Muscle of leg (tissue), 3 donors: ENCODE measurements at regions not wholly inside any gene's neighbourhood (a gene's known extent, or its start where the extent isn't known, plus 50 kb on each side); places are given as distances from the start of the nearest gene placed in this dataset.
A peak's percentile ranks its signal among the peaks of the same experiment; 100 is the strongest.

Experiments used
- DNase-seq: peaks from one replicate; pipeline ENCODE4 v3.0.0; 2013
- H3K27ac ChIP-seq: one replicate; pipeline ENCODE4 v1.5.1; 2013; ENCODE audit warnings: mild to moderate bottlenecking, low read length, control low read depth
- H3K27me3 ChIP-seq: one replicate; pipeline ENCODE4 v1.6.1; 2013; ENCODE audit warnings: low read length; ENCODE audit not compliant: control insufficient read depth, insufficient read depth
- H3K36me3 ChIP-seq: one replicate; pipeline ENCODE4 v1.6.1; 2013; ENCODE audit warnings: low read length; ENCODE audit not compliant: control insufficient read depth, insufficient read depth
- H3K4me1 ChIP-seq: one replicate; pipeline ENCODE4 v1.6.1; 2013; ENCODE audit warnings: low read length; ENCODE audit not compliant: control insufficient read depth, insufficient read depth
- H3K4me3 ChIP-seq: one replicate; pipeline ENCODE4 v1.5.1; 2013; ENCODE audit warnings: low read length, control low read depth
- H3K9me3 ChIP-seq: replicated peaks from 2 replicates; pipeline ENCODE4 v1.6.1; 2013; ENCODE audit warnings: low read depth, low read length; ENCODE audit not compliant: control insufficient read depth
- whole genome bisulfite sequencing: methylation state at CpG from one replicate; pipeline ENCODE4 v1.1.5; 2013; ENCODE audit warnings: missing lambda C conversion rate; ENCODE audit not compliant: insufficient coverage; 5-methylcytosine and 5-hydroxymethylcytosine counted together

DNA sequence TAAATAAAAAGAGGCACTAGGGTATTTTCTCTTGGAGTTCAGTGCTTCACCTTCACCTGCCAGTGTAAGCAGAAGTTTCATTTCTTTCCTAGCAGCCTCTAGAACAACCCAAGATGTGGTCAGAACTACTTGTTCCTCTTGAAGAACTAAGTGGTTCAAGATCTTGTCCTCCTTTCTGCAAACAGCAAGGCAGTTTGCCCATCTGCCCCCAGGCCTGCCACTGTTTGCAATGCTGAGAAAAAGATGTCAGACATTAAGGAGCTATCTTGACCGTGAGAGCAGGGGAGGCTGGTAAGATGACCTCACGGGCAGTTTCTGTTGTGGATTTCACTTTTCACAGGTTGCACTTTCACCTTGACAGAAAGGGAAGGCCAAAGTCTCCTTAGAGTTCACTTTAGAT, 52.0 kb upstream of the KLF4 start:
- 71% methylated on average over 2 of the region's 2 CpGs for WGBS
- no peaks in the 10 kb centered on the region for H3K27me3 ChIP-seq

DNA sequence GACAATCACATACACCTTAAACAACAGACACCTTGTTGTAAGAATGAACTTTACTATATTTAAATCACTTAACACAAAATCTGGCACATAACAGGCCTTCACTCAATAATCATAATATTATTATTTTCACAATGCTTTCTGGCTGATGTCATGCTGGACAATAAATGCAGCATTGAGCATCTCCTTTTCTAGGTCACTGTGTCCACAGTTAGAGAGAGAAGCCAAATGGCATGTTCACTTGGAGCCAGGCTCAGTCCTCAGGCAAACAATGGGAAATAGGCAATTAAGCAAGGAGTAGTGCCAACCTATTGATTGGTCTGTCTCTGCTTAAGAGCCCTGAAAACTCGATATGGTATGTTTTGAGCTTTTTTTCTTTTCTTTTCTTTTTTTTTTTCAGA, 50.6 kb upstream of the KLF4 start:
- WGBS = no CpG with 5 or more reads among the region's 1 CpG
- DNase-seq = peak; percentile 76
- Histone ChIP-seq H3K27me3 (no peaks in the 10 kb centered on the region), H3K4me3 (no peak overlapping the region), H3K36me3 (no peaks in the 10 kb centered on the region), H3K9me3 (no peaks in the 10 kb centered on the region), H3K27ac (no peak overlapping the region), H3K4me1 (peaks cover 2% of the 10 kb centered on the region)

More for the DNA sequence above, 52.0 kb upstream of the KLF4 start:
- DNase-seq = no peak
- H3K4me3 ChIP-seq = no peak overlapping the region
- no peak overlapping the region for H3K27ac ChIP-seq
- no peaks in the 10 kb centered on the region for H3K36me3 ChIP-seq
- no peaks in the 10 kb centered on the region for H3K9me3 ChIP-seq
- peaks cover 2% of the 10 kb centered on the region for H3K4me1 ChIP-seq

DNA sequence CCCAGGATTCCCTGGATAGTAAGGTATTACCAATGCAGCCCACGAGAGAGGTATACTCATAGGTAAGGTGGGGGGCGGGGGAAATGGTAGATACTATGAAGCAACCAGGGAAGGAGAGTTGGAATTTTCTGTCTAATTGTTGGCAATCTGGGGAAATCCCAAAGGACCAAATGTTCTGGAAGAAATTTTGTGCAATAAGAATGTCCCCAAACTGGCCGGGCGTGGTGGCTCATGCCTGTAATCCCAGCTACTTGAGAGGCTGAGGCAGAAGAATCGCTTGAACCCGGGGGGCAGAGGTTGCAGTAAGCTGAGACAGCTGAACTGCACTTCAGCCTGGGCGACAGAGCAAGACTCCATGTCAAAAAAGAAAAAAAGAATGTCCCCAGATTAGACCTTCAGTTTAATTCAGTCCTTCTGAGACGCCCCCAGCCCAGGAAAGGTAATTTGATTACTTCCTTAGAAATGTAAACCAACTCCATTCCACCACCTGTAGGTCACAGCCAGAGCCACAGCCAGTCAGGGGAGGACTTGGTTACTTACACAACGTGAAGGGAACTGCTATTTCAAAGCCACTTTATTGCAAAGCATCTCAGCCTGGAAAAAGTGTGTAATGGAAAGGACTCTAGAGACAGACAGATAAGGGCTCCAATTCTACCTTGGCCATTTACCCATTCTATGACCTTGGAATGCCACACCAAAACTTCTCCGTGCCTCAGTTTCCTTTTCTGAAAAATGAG, 50.0 kb upstream of the KLF4 start:
- peaks cover 2% of the 10 kb centered on the region for H3K4me1 ChIP-seq
- no peaks in the 10 kb centered on the region for H3K36me3 ChIP-seq
- H3K4me3 ChIP-seq = no peak overlapping the region
- no peaks in the 10 kb centered on the region for H3K9me3 ChIP-seq
- no peak overlapping the region for H3K27ac ChIP-seq
- 78% methylated on average over 6 of the region's 10 CpGs for WGBS
- DNase-seq = peak; percentile 81
- H3K27me3 ChIP-seq = no peaks in the 10 kb centered on the region
